Fibroblast of pulmonary artery (primary cell): ENCODE measurements at regions not wholly inside any gene's neighbourhood (a gene's known extent, or its start where the extent isn't known, plus 50 kb on each side); places are given as distances from the start of the nearest gene placed in this dataset.

ENCODE experiments used
- DNase-seq: peaks from one replicate; pipeline ENCODE4 v3.0.0-alpha.2; 2010; ENCODE audit warnings: low read depth
- H3K4me3 ChIP-seq: replicated peaks from 2 replicates; pipeline ENCODE4 v1.5.1; 2011; ENCODE audit warnings: low read depth, mild to moderate bottlenecking, control low read depth, low read length, moderate library complexity
- CTCF ChIP-seq: IDR thresholded peaks from 2 replicates; pipeline ENCODE4 v1.5.1; 2011; ENCODE audit warnings: mild to moderate bottlenecking, control low read depth, low read length, inconsistent platforms; ENCODE audit errors: missing control alignments

- no peak overlapping the region for H3K4me3 ChIP-seq
- no peak for TF ChIP-seq CTCF
- DNase-seq = no peak
These were observed 449.3 kb downstream of the ADAMTS20 start for GRCh38 chr12:43102546-43103264.

GRCh38 chr12:43100231-43100630 lies 451.8 kb downstream of the ADAMTS20 start:
- no peak for TF ChIP-seq CTCF
- DNase-seq = no peak
- H3K4me3 ChIP-seq = no peak overlapping the region

- H3K4me3 ChIP-seq = no peak overlapping the region
- DNase-seq = no peak
- no peak for TF ChIP-seq CTCF
These were observed 452.3 kb downstream of the ADAMTS20 start for GRCh38 chr12:43099691-43100163.

- H3K4me3 ChIP-seq = no peak overlapping the region
- TF ChIP-seq CTCF = no peak
- no peak for DNase-seq
These were observed 453.0 kb downstream of the ADAMTS20 start for GRCh38 chr12:43098766-43099550.

- DNase-seq = no peak
- no peak overlapping the region for H3K4me3 ChIP-seq
- no peak for TF ChIP-seq CTCF
These were observed 453.9 kb downstream of the ADAMTS20 start for GRCh38 chr12:43098071-43098470.

- no peak overlapping the region for H3K4me3 ChIP-seq
- TF ChIP-seq CTCF = no peak
- DNase-seq = no peak
These were observed 454.5 kb downstream of the ADAMTS20 start for GRCh38 chr12:43097471-43097870.
